ENCODE measurements at regions not wholly inside any gene's neighbourhood (a gene's known extent, or its start where the extent isn't known, plus 50 kb on each side); places are given as distances from the start of the nearest gene placed in this dataset.

- Histone ChIP-seq H4K20me1 (ENCODE audit: control insufficient read depth, insufficient read depth, low read depth, low read length) (no peaks in the 10 kb centered on the region), H3K4me2 (ENCODE audit: low read length) (no peak overlapping the region), H3K36me3 (ENCODE audit: control insufficient read depth, low read length) (no peaks in the 10 kb centered on the region), H3K4me3 (ENCODE audit: low read length) (no peak overlapping the region), H3F3A (ENCODE audit: control insufficient read depth, insufficient read depth) (no peaks in the 10 kb centered on the region), H3K79me2 (ENCODE audit: control insufficient read depth, low read length) (no peaks in the 10 kb centered on the region), H3K4me1 (ENCODE audit: control insufficient read depth, low read length) (no peaks in the 10 kb centered on the region), H3K27ac (ENCODE audit: low read depth, low read length) (no peak overlapping the region), H3K9me3 (ENCODE audit: control insufficient read depth, insufficient read depth, low read length) (peaks cover 8% of the 10 kb centered on the region; the same call in 1 of the 2 replicates), H3K27me3 (ENCODE audit: control insufficient read depth, low read length) (no peaks in the 10 kb centered on the region), H3K9me2 (replicated peaks; ENCODE audit: control insufficient read depth, low read length) (no peaks in the 10 kb centered on the region)
- TF ChIP-seq CTCF (IDR thresholded peaks at IDR 0.05; ENCODE audit: low read depth, low read length, poor library complexity, severe bottlenecking) = no peak
- no peak for TF ChIP-seq EZH2phosphoT487 (IDR thresholded peaks at IDR 0.05; ENCODE audit: borderline replicate concordance, low read length)
Observed at GRCh38 chr20:12409501-12409900, 491.8 kb downstream of the BTBD3 start.

GRCh38 chr20:12410783-12411182 is 493.1 kb downstream of the BTBD3 start:
- Histone ChIP-seq H4K20me1 (ENCODE audit: control insufficient read depth, insufficient read depth, low read depth, low read length) (no peaks in the 10 kb centered on the region), H3K36me3 (ENCODE audit: control insufficient read depth, low read length) (no peaks in the 10 kb centered on the region), H3K4me2 (ENCODE audit: low read length) (no peak overlapping the region), H3K27me3 (ENCODE audit: control insufficient read depth, low read length) (no peaks in the 10 kb centered on the region), H3K9me3 (ENCODE audit: control insufficient read depth, insufficient read depth, low read length) (peaks cover 8% of the 10 kb centered on the region; the same call in 1 of the 2 replicates), H3K4me3 (ENCODE audit: low read length) (no peak overlapping the region), H3K4me1 (ENCODE audit: control insufficient read depth, low read length) (no peaks in the 10 kb centered on the region), H3F3A (ENCODE audit: control insufficient read depth, insufficient read depth) (no peaks in the 10 kb centered on the region), H3K27ac (ENCODE audit: low read depth, low read length) (no peak overlapping the region), H3K9me2 (replicated peaks; ENCODE audit: control insufficient read depth, low read length) (no peaks in the 10 kb centered on the region), H3K79me2 (ENCODE audit: control insufficient read depth, low read length) (no peaks in the 10 kb centered on the region)
- TF ChIP-seq EZH2phosphoT487 (IDR thresholded peaks at IDR 0.05; ENCODE audit: borderline replicate concordance, low read length) = no peak
- no peak for TF ChIP-seq CTCF (IDR thresholded peaks at IDR 0.05; ENCODE audit: low read depth, low read length, poor library complexity, severe bottlenecking)

- Histone ChIP-seq H3K79me2 (ENCODE audit: control insufficient read depth, low read length) (no peaks in the 10 kb centered on the region), H4K20me1 (ENCODE audit: control insufficient read depth, insufficient read depth, low read depth, low read length) (no peaks in the 10 kb centered on the region), H3F3A (ENCODE audit: control insufficient read depth, insufficient read depth) (no peaks in the 10 kb centered on the region), H3K9me3 (ENCODE audit: control insufficient read depth, insufficient read depth, low read length) (peaks cover 8% of the 10 kb centered on the region; the same call in 1 of the 2 replicates), H3K9me2 (replicated peaks; ENCODE audit: control insufficient read depth, low read length) (no peaks in the 10 kb centered on the region), H3K27ac (ENCODE audit: low read depth, low read length) (no peak overlapping the region), H3K4me2 (ENCODE audit: low read length) (no peak overlapping the region), H3K4me1 (ENCODE audit: control insufficient read depth, low read length) (no peaks in the 10 kb centered on the region), H3K36me3 (ENCODE audit: control insufficient read depth, low read length) (no peaks in the 10 kb centered on the region), H3K4me3 (ENCODE audit: low read length) (no peak overlapping the region), H3K27me3 (ENCODE audit: control insufficient read depth, low read length) (no peaks in the 10 kb centered on the region)
- TF ChIP-seq CTCF (IDR thresholded peaks at IDR 0.05; ENCODE audit: low read depth, low read length, poor library complexity, severe bottlenecking) (no peak), EZH2phosphoT487 (IDR thresholded peaks at IDR 0.05; ENCODE audit: borderline replicate concordance, low read length) (no peak)
Observed at GRCh38 chr20:12411246-12411940, 493.7 kb downstream of the BTBD3 start.

Measured in DOHH2 (cell line).